Liver (tissue), 7 donors: ENCODE measurements at regions not wholly inside any gene's neighbourhood (a gene's known extent, or its start where the extent isn't known, plus 50 kb on each side); places are given as distances from the start of the nearest gene placed in this dataset.

Source experiments
- DNase-seq: peaks from one replicate; pipeline ENCODE4 v3.0.0-alpha.2; 2017; ENCODE audit warnings: low spot score
- H3K27ac ChIP-seq, 2 donors: one replicate each; pipeline ENCODE4 v1.7.0; 2013; ENCODE audit warnings: inconsistent platforms in 2 of 2, low read length in 2 of 2, control low read depth in 1 of 2, low read depth in 1 of 2, mild to moderate bottlenecking in 1 of 2
- H3K27me3 ChIP-seq, 4 donors: one replicate each; pipeline versions ENCODE4 v1.6.1 to v1.7.0; 2013; ENCODE audit warnings: low read length in 3 of 4, inconsistent platforms in 1 of 4, mild to moderate bottlenecking in 1 of 4, moderate library complexity in 1 of 4; ENCODE audit not compliant: control insufficient read depth in 4 of 4, insufficient read depth in 4 of 4
- H3K36me3 ChIP-seq, 4 donors: one replicate each; pipeline versions ENCODE4 v1.6.1 to v1.7.0; 2013; ENCODE audit warnings: low read length in 3 of 4, mild to moderate bottlenecking in 3 of 4, low read depth in 1 of 4, moderate library complexity in 1 of 4; ENCODE audit not compliant: control insufficient read depth in 4 of 4, insufficient read depth in 3 of 4
- H3K4me1 ChIP-seq, 4 donors: one replicate each; pipeline versions ENCODE4 v1.6.1 to v1.7.0; 2013; ENCODE audit warnings: low read length in 3 of 4, mild to moderate bottlenecking in 3 of 4, moderate library complexity in 1 of 4; ENCODE audit not compliant: control insufficient read depth in 4 of 4, insufficient read depth in 4 of 4
- H3K4me3 ChIP-seq, 3 donors: one replicate each; pipeline versions ENCODE4 v1.6.1 to v1.7.0; 2013; ENCODE audit warnings: low read length in 3 of 3, control low read depth in 1 of 3, low read depth in 1 of 3, mild to moderate bottlenecking in 1 of 3
- H3K9ac ChIP-seq, 2 donors: one replicate each; pipeline ENCODE4 v1.7.0; 2013; ENCODE audit warnings: low read length in 2 of 2, mild to moderate bottlenecking in 2 of 2, moderate library complexity in 2 of 2, control low read depth in 1 of 2, low read depth in 1 of 2
- H3K9me3 ChIP-seq, 4 donors: one replicate each; pipeline versions ENCODE4 v1.6.1 to v1.7.0; 2013; ENCODE audit warnings: low read length in 3 of 4; ENCODE audit not compliant: control insufficient read depth in 4 of 4
- EGR1 ChIP-seq, 2 donors: IDR thresholded peaks; 2 replicates each; pipeline ENCODE4 v1.6.1; 2016 to 2018; ENCODE audit warnings: antibody characterized with exemption in 2 of 2, low read depth in 2 of 2
- FOXA2 ChIP-seq: IDR thresholded peaks from 2 replicates; pipeline ENCODE4 v1.6.1; 2016; ENCODE audit warnings: antibody characterized with exemption
- GABPA ChIP-seq, 2 donors: IDR thresholded peaks in 1 of 2; conservative IDR thresholded peaks in 1 of 2; 2 replicates each; pipeline ENCODE4 v1.6.1; 2016; ENCODE audit warnings: antibody characterized with exemption in 2 of 2, mild to moderate bottlenecking in 1 of 2, moderate library complexity in 1 of 2
- HNF4A ChIP-seq, 2 donors: conservative IDR thresholded peaks; 2 replicates each; pipeline ENCODE4 v1.6.1; 2016; ENCODE audit warnings: antibody characterized with exemption in 2 of 2, mild to moderate bottlenecking in 2 of 2
- HNF4G ChIP-seq: IDR thresholded peaks from 2 replicates; pipeline ENCODE4 v1.6.1; 2016; ENCODE audit warnings: antibody characterized with exemption
- JUND ChIP-seq, 2 donors: IDR thresholded peaks; 2 replicates each; pipeline ENCODE4 v1.6.1; 2016; ENCODE audit warnings: antibody characterized with exemption in 2 of 2
- NR2F2 ChIP-seq: IDR thresholded peaks from 2 replicates; pipeline ENCODE4 v1.6.1; 2016; ENCODE audit warnings: antibody characterized with exemption
- RAD21 ChIP-seq, 2 donors: IDR thresholded peaks; 2 replicates each; pipeline ENCODE4 v1.6.1; 2016; ENCODE audit warnings: antibody characterized with exemption in 2 of 2, mild to moderate bottlenecking in 2 of 2
- RXRA ChIP-seq, 2 donors: IDR thresholded peaks; 2 replicates each; pipeline ENCODE4 v1.6.1; 2017 to 2018; ENCODE audit warnings: antibody characterized with exemption in 2 of 2, mild to moderate bottlenecking in 1 of 2
- SP1 ChIP-seq: IDR thresholded peaks from 2 replicates; pipeline ENCODE4 v1.6.1; 2018; ENCODE audit warnings: antibody characterized with exemption, mild to moderate bottlenecking
- TAF1 ChIP-seq: conservative IDR thresholded peaks from 2 replicates; pipeline ENCODE4 v1.6.1; 2016; ENCODE audit warnings: antibody characterized with exemption, mild to moderate bottlenecking
- YY1 ChIP-seq: IDR thresholded peaks from 2 replicates; pipeline ENCODE4 v1.6.1; 2016; ENCODE audit warnings: antibody characterized with exemption, mild to moderate bottlenecking
- WGBS: extraction: QIAGEN DNeasy Blood & Tissue Kit; methylation state at CpG from one replicate; pipeline ENCODE4 v1.1.7; 2013; 5-methylcytosine and 5-hydroxymethylcytosine counted together
- TF ChIP-seq, protein P1 (sequence below): IDR thresholded peaks from 2 replicates; pipeline ENCODE4 v1.6.1; 2016; ENCODE audit warnings: antibody characterized with exemption, mild to moderate bottlenecking
- TF ChIP-seq, protein P2 (sequence below): IDR thresholded peaks from 2 replicates; pipeline ENCODE4 v1.6.1; 2016; ENCODE audit warnings: antibody characterized with exemption
- TF ChIP-seq, protein P3 (sequence below): IDR thresholded peaks from 2 replicates; pipeline ENCODE4 v1.6.1; 2016; ENCODE audit warnings: antibody characterized with exemption
- TF ChIP-seq, protein P4 (sequence below): IDR thresholded peaks from 2 replicates; pipeline ENCODE4 v1.6.1; 2016; ENCODE audit warnings: antibody characterized with exemption
- donor health status: healthy.
- donor health status: healthy.
- donor health status: healthy.
- donor health status: healthy.

DNA sequence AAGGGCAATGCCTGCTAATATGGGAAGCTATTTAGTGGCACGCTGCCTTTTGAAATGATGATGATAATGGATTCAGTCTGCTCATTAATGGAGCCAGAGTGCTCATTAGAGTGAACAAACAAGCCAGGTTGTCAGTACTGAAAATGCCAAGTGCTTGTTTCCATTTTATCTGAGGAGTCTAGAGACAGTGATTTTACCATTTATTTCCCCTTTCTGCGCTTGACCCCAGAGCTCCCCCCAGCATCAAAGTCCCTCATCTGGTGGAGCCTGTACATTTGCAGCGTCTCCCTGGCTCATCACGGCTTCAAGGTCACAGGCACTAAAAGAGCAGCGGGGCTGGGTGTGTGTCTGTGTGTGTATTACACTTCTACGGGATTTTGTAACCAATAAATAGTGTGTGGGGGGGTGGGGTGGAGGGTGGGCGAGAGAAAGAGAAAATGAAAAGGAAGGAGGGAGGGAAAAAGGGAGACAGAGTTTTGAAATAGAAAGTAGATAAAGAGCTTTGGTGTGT lies 553.8 kb downstream of the TFEC start (continued):
- TF ChIP-seq, protein P1, sequence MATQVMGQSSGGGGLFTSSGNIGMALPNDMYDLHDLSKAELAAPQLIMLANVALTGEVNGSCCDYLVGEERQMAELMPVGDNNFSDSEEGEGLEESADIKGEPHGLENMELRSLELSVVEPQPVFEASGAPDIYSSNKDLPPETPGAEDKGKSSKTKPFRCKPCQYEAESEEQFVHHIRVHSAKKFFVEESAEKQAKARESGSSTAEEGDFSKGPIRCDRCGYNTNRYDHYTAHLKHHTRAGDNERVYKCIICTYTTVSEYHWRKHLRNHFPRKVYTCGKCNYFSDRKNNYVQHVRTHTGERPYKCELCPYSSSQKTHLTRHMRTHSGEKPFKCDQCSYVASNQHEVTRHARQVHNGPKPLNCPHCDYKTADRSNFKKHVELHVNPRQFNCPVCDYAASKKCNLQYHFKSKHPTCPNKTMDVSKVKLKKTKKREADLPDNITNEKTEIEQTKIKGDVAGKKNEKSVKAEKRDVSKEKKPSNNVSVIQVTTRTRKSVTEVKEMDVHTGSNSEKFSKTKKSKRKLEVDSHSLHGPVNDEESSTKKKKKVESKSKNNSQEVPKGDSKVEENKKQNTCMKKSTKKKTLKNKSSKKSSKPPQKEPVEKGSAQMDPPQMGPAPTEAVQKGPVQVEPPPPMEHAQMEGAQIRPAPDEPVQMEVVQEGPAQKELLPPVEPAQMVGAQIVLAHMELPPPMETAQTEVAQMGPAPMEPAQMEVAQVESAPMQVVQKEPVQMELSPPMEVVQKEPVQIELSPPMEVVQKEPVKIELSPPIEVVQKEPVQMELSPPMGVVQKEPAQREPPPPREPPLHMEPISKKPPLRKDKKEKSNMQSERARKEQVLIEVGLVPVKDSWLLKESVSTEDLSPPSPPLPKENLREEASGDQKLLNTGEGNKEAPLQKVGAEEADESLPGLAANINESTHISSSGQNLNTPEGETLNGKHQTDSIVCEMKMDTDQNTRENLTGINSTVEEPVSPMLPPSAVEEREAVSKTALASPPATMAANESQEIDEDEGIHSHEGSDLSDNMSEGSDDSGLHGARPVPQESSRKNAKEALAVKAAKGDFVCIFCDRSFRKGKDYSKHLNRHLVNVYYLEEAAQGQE, result no peak
- TF ChIP-seq JUND (IDR thresholded peaks at IDR 0.05), result no peak
- no peak for TF ChIP-seq GABPA (IDR thresholded peaks at IDR 0.05 in 1 of 2, conservative IDR thresholded peaks at IDR 0.05 in 1 of 2)
- no peak for TF ChIP-seq YY1
- TF ChIP-seq HNF4G, result no peak

DNA sequence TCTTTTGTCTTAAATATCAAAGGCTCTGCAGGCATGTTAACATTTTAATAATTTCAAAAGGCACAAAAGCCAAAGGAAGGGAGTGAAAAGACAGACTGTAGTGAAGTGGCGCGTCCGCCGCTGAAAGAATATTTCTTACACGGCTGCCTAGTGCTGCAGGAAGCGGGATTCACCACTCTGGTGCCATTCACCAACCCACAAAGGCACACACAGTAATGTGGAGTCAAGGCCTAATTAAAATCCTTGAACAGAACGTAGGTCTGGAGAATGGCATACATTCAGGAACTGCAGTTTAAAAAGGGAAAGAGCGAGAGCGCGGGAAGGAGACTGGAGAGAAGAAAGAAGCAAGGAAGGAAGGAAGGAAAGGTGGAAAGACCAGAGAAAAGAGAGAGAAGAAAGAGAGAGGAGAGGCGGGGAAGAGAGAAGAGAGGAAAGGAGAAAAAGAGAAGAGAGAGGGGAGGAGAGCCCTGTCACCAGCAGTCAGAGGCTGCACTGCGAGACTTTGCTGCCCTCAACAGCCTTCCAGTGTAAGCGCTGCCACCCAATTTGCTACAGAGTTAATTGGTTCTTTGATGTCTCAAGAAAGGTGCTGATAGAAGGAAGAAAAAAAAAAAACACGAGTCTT lies 554.0 kb downstream of the MDFIC start:
- Histone ChIP-seq H3K27ac (no peak overlapping the region), H3K27me3 (peaks cover 0 to 4% (median 1%) of the 10 kb centered on the region in 4 donors), H3K4me3 (no peak overlapping the region), H3K9me3 (no peaks in the 10 kb centered on the region), H3K9ac (no peak overlapping the region), H3K4me1 (peaks cover 0 to 9% (median 5%) of the 10 kb centered on the region in 4 donors), H3K36me3 (no peaks in the 10 kb centered on the region)
- TF ChIP-seq NR2F2 (no peak), RAD21 (IDR thresholded peaks at IDR 0.05) (peak in 1 of 2 donors; percentile 23), HNF4G (no peak)
- WGBS, result 57% methylated on average over 14 of the region's 14 CpGs
- no peak for DNase-seq

DNA sequence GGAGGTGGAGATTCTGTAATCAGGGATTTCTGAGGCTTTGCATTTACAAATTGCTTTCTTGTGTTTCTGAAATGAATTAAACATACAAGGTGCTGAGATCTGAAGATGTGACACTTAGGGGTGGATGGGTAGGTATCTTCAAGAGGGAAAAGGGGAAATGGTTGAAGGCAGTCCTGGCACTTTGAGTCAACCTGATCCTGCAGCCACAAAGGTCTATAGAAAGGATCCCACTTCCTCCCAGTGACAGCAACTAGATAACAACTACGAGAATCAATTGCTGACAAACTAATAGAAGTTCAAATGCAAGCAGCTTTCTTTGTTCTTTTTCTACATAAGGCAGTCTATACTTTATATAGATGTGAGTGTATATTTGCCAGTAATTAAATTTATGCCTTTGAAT lies 553.3 kb downstream of the MDFIC start:
- TF ChIP-seq YY1, result no peak
- TF ChIP-seq SP1, result no peak
- no peak for TF ChIP-seq GABPA (IDR thresholded peaks at IDR 0.05 in 1 of 2, conservative IDR thresholded peaks at IDR 0.05 in 1 of 2)
- no peak for TF ChIP-seq FOXA2
- TF ChIP-seq NR2F2, result no peak
- no peak overlapping the region for H3K9ac ChIP-seq
- H3K4me1 ChIP-seq, result peaks cover 0 to 9% (median 5%) of the 10 kb centered on the region in 4 donors
- no peaks in the 10 kb centered on the region for H3K9me3 ChIP-seq
- no peak overlapping the region for H3K27ac ChIP-seq
- peaks cover 0 to 4% (median 1%) of the 10 kb centered on the region in 4 donors for H3K27me3 ChIP-seq
- no peak for DNase-seq
- no peak overlapping the region for H3K4me3 ChIP-seq
- H3K36me3 ChIP-seq, result no peaks in the 10 kb centered on the region
- 21% methylated on average over 1 of the region's 1 CpG for WGBS

DNA sequence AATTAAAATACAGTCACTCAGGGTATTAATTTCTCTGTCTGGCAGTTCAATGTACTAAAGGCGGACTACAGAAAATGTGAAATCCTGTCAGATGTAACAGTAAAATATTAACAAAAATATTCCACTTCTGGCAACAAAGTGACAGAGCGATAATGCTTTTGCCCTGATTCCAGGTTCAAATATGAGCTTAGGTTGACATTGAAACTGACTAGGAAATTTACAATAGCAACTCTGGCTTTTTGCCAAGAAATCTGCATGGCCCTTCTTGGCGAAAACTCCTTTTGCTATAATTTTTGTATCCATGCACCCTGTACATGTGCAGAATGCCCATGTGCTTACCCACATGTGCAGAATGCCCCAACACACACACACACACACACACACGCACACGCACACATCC lies 552.2 kb downstream of the MDFIC start:
- no peak overlapping the region for H3K4me3 ChIP-seq
- H3K27me3 ChIP-seq, result peaks cover 0 to 5% (median 2%) of the 10 kb centered on the region in 4 donors
- 88% methylated on average over 5 of the region's 5 CpGs for WGBS
- H3K9ac ChIP-seq, result no peak overlapping the region
- DNase-seq, result no peak
- no peaks in the 10 kb centered on the region for H3K9me3 ChIP-seq
- H3K27ac ChIP-seq, result no peak overlapping the region
- no peaks in the 10 kb centered on the region for H3K36me3 ChIP-seq
- peaks cover 0 to 9% (median 5%) of the 10 kb centered on the region in 4 donors for H3K4me1 ChIP-seq
- TF ChIP-seq HNF4G, result no peak
- TF ChIP-seq, protein P1, result no peak
- TF ChIP-seq HNF4A (conservative IDR thresholded peaks at IDR 0.05), result no peak
- TF ChIP-seq TAF1, result no peak
- TF ChIP-seq SP1, result no peak
- TF ChIP-seq, protein P2, sequence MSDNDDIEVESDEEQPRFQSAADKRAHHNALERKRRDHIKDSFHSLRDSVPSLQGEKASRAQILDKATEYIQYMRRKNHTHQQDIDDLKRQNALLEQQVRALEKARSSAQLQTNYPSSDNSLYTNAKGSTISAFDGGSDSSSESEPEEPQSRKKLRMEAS, result no peak
- TF ChIP-seq GABPA (IDR thresholded peaks at IDR 0.05 in 1 of 2, conservative IDR thresholded peaks at IDR 0.05 in 1 of 2), result no peak
- no peak for TF ChIP-seq EGR1 (IDR thresholded peaks at IDR 0.05; ENCODE audit: low read depth in 2 of 2)
- TF ChIP-seq JUND (IDR thresholded peaks at IDR 0.05), result no peak
- no peak for TF ChIP-seq RXRA (IDR thresholded peaks at IDR 0.05)
- TF ChIP-seq, protein P3, sequence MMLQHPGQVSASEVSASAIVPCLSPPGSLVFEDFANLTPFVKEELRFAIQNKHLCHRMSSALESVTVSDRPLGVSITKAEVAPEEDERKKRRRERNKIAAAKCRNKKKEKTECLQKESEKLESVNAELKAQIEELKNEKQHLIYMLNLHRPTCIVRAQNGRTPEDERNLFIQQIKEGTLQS, result no peak
- TF ChIP-seq, protein P4, sequence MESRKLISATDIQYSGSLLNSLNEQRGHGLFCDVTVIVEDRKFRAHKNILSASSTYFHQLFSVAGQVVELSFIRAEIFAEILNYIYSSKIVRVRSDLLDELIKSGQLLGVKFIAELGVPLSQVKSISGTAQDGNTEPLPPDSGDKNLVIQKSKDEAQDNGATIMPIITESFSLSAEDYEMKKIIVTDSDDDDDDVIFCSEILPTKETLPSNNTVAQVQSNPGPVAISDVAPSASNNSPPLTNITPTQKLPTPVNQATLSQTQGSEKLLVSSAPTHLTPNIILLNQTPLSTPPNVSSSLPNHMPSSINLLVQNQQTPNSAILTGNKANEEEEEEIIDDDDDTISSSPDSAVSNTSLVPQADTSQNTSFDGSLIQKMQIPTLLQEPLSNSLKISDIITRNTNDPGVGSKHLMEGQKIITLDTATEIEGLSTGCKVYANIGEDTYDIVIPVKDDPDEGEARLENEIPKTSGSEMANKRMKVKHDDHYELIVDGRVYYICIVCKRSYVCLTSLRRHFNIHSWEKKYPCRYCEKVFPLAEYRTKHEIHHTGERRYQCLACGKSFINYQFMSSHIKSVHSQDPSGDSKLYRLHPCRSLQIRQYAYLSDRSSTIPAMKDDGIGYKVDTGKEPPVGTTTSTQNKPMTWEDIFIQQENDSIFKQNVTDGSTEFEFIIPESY, result no peak
